HepG2 (cell line): ENCODE measurements at regions not wholly inside any gene's neighbourhood (a gene's known extent, or its start where the extent isn't known, plus 50 kb on each side); places are given as distances from the start of the nearest gene placed in this dataset.

ENCODE experiments used
- GLI4 ChIP-seq: sonication (generic); formaldehyde crosslinking; IDR thresholded peaks from 2 replicates; pipeline ENCODE4 v1.5.1; 2020; ENCODE audit warnings: missing genetic modification reagents, mild to moderate bottlenecking, moderate library complexity, borderline replicate concordance
- HMG20A ChIP-seq: IDR thresholded peaks from 2 replicates; pipeline ENCODE4 v1.6.1; 2016; ENCODE audit warnings: borderline replicate concordance
- TCF7L2 ChIP-seq: IDR thresholded peaks from 2 replicates; pipeline ENCODE4 v1.6.1; 2011; ENCODE audit warnings: mild to moderate bottlenecking, low read depth, low read length, moderate library complexity
- ZNF749 ChIP-seq: sonication (generic); formaldehyde crosslinking; IDR thresholded peaks from 2 replicates; pipeline ENCODE4 v1.8.0; 2022; ENCODE audit warnings: mild to moderate bottlenecking, missing genetic modification reagents, moderate library complexity, borderline replicate concordance
- ZSCAN20 ChIP-seq: sonication (generic); formaldehyde crosslinking; IDR thresholded peaks from 2 replicates; pipeline ENCODE4 v1.4.0; 2020; ENCODE audit warnings: missing genetic modification reagents, mild to moderate bottlenecking, borderline replicate concordance
- TF ChIP-seq, protein P1 (sequence below): IDR thresholded peaks from 2 replicates; pipeline ENCODE4 v1.6.1; 2016; ENCODE audit warnings: mild to moderate bottlenecking, missing biosample characterization, missing genetic modification reagents
- TF ChIP-seq, protein P2 (sequence below): sonication (generic); formaldehyde crosslinking; IDR thresholded peaks from 2 replicates; pipeline ENCODE4 v1.4.0; 2020; ENCODE audit warnings: missing genetic modification reagents, borderline replicate concordance
- TF ChIP-seq, protein P3 (sequence below): sonication (generic); formaldehyde crosslinking; IDR thresholded peaks from 2 replicates; pipeline ENCODE4 v1.8.1; 2023; ENCODE audit warnings: missing genetic modification reagents, inconsistent platforms, borderline replicate concordance

DNA sequence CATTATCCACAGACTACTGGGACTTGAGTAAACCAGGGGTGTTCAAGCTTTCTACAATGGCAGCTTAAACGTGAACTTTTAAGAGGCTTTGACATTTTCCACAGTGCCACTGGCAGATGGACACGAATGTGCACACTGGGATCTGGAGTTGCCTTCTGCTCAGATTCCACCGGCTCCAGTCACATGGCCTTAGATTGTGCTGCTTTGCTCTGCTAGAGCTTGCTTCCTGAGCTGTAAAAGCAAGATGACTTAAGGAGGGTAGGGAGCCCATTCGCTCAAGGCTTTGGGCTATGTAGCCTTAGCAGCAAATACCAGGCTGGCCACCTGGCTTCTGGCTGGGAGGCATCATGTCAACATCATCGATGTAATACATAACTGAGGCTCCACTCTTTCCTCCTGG lies 436.9 kb downstream of the MED10 start (continued):
- no peak for TF ChIP-seq GLI4 (CRISPR knock-in tag)
- TF ChIP-seq, protein P1, sequence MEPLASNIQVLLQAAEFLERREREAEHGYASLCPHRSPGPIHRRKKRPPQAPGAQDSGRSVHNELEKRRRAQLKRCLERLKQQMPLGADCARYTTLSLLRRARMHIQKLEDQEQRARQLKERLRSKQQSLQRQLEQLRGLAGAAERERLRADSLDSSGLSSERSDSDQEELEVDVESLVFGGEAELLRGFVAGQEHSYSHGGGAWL (CRISPR knock-in tag), result no peak
- TF ChIP-seq ZNF749 (CRISPR knock-in tag), result no peak
- TF ChIP-seq, protein P2, sequence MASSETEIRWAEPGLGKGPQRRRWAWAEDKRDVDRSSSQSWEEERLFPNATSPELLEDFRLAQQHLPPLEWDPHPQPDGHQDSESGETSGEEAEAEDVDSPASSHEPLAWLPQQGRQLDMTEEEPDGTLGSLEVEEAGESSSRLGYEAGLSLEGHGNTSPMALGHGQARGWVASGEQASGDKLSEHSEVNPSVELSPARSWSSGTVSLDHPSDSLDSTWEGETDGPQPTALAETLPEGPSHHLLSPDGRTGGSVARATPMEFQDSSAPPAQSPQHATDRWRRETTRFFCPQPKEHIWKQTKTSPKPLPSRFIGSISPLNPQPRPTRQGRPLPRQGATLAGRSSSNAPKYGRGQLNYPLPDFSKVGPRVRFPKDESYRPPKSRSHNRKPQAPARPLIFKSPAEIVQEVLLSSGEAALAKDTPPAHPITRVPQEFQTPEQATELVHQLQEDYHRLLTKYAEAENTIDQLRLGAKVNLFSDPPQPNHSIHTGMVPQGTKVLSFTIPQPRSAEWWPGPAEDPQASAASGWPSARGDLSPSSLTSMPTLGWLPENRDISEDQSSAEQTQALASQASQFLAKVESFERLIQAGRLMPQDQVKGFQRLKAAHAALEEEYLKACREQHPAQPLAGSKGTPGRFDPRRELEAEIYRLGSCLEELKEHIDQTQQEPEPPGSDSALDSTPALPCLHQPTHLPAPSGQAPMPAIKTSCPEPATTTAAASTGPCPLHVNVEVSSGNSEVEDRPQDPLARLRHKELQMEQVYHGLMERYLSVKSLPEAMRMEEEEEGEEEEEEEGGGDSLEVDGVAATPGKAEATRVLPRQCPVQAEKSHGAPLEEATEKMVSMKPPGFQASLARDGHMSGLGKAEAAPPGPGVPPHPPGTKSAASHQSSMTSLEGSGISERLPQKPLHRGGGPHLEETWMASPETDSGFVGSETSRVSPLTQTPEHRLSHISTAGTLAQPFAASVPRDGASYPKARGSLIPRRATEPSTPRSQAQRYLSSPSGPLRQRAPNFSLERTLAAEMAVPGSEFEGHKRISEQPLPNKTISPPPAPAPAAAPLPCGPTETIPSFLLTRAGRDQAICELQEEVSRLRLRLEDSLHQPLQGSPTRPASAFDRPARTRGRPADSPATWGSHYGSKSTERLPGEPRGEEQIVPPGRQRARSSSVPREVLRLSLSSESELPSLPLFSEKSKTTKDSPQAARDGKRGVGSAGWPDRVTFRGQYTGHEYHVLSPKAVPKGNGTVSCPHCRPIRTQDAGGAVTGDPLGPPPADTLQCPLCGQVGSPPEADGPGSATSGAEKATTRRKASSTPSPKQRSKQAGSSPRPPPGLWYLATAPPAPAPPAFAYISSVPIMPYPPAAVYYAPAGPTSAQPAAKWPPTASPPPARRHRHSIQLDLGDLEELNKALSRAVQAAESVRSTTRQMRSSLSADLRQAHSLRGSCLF (CRISPR knock-in tag), result no peak
- no peak for TF ChIP-seq HMG20A (CRISPR knock-in tag)
- TF ChIP-seq ZSCAN20 (CRISPR knock-in tag), result no peak
- TF ChIP-seq, protein P3, sequence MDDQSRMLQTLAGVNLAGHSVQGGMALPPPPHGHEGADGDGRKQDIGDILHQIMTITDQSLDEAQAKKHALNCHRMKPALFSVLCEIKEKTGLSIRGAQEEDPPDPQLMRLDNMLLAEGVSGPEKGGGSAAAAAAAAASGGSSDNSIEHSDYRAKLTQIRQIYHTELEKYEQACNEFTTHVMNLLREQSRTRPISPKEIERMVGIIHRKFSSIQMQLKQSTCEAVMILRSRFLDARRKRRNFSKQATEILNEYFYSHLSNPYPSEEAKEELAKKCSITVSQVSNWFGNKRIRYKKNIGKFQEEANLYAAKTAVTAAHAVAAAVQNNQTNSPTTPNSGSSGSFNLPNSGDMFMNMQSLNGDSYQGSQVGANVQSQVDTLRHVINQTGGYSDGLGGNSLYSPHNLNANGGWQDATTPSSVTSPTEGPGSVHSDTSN (CRISPR knock-in tag), result no peak
- TF ChIP-seq TCF7L2, result no peak
